K562 (cell line): ENCODE measurements at regions not wholly inside any gene's neighbourhood (a gene's known extent, or its start where the extent isn't known, plus 50 kb on each side); places are given as distances from the start of the nearest gene placed in this dataset.

ENCODE experiments used
- ARHGAP35 ChIP-seq: fragments of 450-650 bp; IDR thresholded peaks from 2 replicates; pipeline ENCODE4 v1.6.1; 2018; ENCODE audit not compliant: partially characterized antibody
- ATF7 ChIP-seq: fragments of 450-650 bp; IDR thresholded peaks from 2 replicates; pipeline ENCODE4 v1.7.1; 2014; ENCODE audit warnings: mild to moderate bottlenecking, moderate library complexity
- DNMT1 ChIP-seq: fragments of 450-650 bp; IDR thresholded peaks from 2 replicates; pipeline ENCODE4 v1.6.1; 2016; ENCODE audit warnings: antibody characterized with exemption, mild to moderate bottlenecking
- DPF2 ChIP-seq: fragments of 450-650 bp; IDR thresholded peaks from 2 replicates; pipeline ENCODE4 v1.6.1; 2016
- EP400 ChIP-seq: fragments of 450-650 bp; IDR thresholded peaks from 2 replicates; pipeline ENCODE4 v1.6.1; 2017; ENCODE audit warnings: antibody characterized with exemption, mild to moderate bottlenecking, moderate library complexity
- HOMEZ ChIP-seq: fragments of 250-450 bp; sonication (Bioruptor Pico); IDR thresholded peaks from 2 replicates; pipeline ENCODE4 v1.4.0; 2020; ENCODE audit warnings: mild to moderate bottlenecking, moderate library complexity
- KDM4B ChIP-seq, 2 experiments: fragments of 450-650 bp in 1 of 2; sonication (generic) in 1 of 2; IDR thresholded peaks; 2 replicates each; pipeline ENCODE4 v1.6.1; 2016 to 2017; ENCODE audit warnings: borderline replicate concordance in 2 of 2, antibody characterized with exemption in 1 of 2, low read depth in 1 of 2, mild to moderate bottlenecking in 1 of 2
- NR3C1 ChIP-seq: sonication (generic); formaldehyde crosslinking; IDR thresholded peaks from 2 replicates; pipeline ENCODE4 v1.8.1; 2022; ENCODE audit warnings: missing genetic modification reagents
- OTX1 ChIP-seq: fragments of 450-650 bp; formaldehyde crosslinking; IDR thresholded peaks from 2 replicates; pipeline ENCODE4 v1.4.0; 2022; ENCODE audit warnings: mild to moderate bottlenecking
- POLR2H ChIP-seq: IDR thresholded peaks from 2 replicates; pipeline ENCODE4 v1.6.1; 2016; ENCODE audit warnings: missing genetic modification characterization, low read depth, mild to moderate bottlenecking, control low read depth, missing compliant biosample characterization, moderate library complexity
- PTTG1 ChIP-seq: fragments of 450-650 bp; IDR thresholded peaks from 2 replicates; pipeline ENCODE4 v1.6.1; 2016; ENCODE audit warnings: low read depth, mild to moderate bottlenecking, missing genetic modification characterization, missing compliant biosample characterization
- RFX5 ChIP-seq: IDR thresholded peaks from 2 replicates; pipeline ENCODE4 v1.6.1; 2011; ENCODE audit warnings: low read depth, mild to moderate bottlenecking, improper control_type of control experiment, low read length
- SOX6 ChIP-seq: fragments of 450-650 bp; IDR thresholded peaks from 2 replicates; pipeline ENCODE4 v1.6.1; 2014; ENCODE audit warnings: mild to moderate bottlenecking
- ZBTB8A ChIP-seq: fragments of 450-650 bp; IDR thresholded peaks from 2 replicates; pipeline ENCODE4 v1.6.1; 2018; ENCODE audit warnings: mild to moderate bottlenecking, moderate library complexity; ENCODE audit not compliant: partially characterized antibody
- ZFPM2 ChIP-seq: fragments of 250-450 bp; sonication (Bioruptor Pico); IDR thresholded peaks from 2 replicates; pipeline ENCODE4 v1.5.1; 2022; ENCODE audit warnings: mild to moderate bottlenecking
- ZNF354B ChIP-seq: fragments of 250-450 bp; sonication (Bioruptor Pico); IDR thresholded peaks from 2 replicates; pipeline ENCODE4 v1.4.0; 2020
- ZNF696 ChIP-seq: fragments of 250-450 bp; sonication (Bioruptor Pico); conservative IDR thresholded peaks from 2 replicates; pipeline ENCODE4 v1.4.0; 2020; ENCODE audit warnings: mild to moderate bottlenecking, moderate library complexity
- TF ChIP-seq, protein P1 (sequence below): fragments of 450-650 bp; formaldehyde crosslinking; IDR thresholded peaks from 2 replicates; pipeline ENCODE4 v1.4.0; 2022; ENCODE audit warnings: missing genetic modification characterization
- TF ChIP-seq, protein P2 (sequence below), 2 experiments: fragments of 450-650 bp; IDR thresholded peaks; 2 replicates each; pipeline ENCODE4 v1.6.1; 2016; ENCODE audit warnings: mild to moderate bottlenecking in 2 of 2, borderline replicate concordance in 1 of 2, low read depth in 1 of 2, moderate library complexity in 1 of 2

- TF ChIP-seq, protein P1, sequence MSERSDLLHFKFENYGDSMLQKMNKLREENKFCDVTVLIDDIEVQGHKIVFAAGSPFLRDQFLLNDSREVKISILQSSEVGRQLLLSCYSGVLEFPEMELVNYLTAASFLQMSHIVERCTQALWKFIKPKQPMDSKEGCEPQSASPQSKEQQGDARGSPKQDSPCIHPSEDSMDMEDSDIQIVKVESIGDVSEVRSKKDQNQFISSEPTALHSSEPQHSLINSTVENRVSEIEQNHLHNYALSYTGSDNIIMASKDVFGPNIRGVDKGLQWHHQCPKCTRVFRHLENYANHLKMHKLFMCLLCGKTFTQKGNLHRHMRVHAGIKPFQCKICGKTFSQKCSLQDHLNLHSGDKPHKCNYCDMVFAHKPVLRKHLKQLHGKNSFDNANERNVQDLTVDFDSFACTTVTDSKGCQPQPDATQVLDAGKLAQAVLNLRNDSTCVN (CRISPR knock-in tag): no peak
- TF ChIP-seq SOX6: 0 out of 2 replicates have a peak, but pooled peaks have one; percentile 17
- no peak for TF ChIP-seq PTTG1 (tag)
- no peak for TF ChIP-seq HOMEZ (CRISPR knock-in tag)
- TF ChIP-seq ZNF354B: no peak
- TF ChIP-seq, protein P2, sequence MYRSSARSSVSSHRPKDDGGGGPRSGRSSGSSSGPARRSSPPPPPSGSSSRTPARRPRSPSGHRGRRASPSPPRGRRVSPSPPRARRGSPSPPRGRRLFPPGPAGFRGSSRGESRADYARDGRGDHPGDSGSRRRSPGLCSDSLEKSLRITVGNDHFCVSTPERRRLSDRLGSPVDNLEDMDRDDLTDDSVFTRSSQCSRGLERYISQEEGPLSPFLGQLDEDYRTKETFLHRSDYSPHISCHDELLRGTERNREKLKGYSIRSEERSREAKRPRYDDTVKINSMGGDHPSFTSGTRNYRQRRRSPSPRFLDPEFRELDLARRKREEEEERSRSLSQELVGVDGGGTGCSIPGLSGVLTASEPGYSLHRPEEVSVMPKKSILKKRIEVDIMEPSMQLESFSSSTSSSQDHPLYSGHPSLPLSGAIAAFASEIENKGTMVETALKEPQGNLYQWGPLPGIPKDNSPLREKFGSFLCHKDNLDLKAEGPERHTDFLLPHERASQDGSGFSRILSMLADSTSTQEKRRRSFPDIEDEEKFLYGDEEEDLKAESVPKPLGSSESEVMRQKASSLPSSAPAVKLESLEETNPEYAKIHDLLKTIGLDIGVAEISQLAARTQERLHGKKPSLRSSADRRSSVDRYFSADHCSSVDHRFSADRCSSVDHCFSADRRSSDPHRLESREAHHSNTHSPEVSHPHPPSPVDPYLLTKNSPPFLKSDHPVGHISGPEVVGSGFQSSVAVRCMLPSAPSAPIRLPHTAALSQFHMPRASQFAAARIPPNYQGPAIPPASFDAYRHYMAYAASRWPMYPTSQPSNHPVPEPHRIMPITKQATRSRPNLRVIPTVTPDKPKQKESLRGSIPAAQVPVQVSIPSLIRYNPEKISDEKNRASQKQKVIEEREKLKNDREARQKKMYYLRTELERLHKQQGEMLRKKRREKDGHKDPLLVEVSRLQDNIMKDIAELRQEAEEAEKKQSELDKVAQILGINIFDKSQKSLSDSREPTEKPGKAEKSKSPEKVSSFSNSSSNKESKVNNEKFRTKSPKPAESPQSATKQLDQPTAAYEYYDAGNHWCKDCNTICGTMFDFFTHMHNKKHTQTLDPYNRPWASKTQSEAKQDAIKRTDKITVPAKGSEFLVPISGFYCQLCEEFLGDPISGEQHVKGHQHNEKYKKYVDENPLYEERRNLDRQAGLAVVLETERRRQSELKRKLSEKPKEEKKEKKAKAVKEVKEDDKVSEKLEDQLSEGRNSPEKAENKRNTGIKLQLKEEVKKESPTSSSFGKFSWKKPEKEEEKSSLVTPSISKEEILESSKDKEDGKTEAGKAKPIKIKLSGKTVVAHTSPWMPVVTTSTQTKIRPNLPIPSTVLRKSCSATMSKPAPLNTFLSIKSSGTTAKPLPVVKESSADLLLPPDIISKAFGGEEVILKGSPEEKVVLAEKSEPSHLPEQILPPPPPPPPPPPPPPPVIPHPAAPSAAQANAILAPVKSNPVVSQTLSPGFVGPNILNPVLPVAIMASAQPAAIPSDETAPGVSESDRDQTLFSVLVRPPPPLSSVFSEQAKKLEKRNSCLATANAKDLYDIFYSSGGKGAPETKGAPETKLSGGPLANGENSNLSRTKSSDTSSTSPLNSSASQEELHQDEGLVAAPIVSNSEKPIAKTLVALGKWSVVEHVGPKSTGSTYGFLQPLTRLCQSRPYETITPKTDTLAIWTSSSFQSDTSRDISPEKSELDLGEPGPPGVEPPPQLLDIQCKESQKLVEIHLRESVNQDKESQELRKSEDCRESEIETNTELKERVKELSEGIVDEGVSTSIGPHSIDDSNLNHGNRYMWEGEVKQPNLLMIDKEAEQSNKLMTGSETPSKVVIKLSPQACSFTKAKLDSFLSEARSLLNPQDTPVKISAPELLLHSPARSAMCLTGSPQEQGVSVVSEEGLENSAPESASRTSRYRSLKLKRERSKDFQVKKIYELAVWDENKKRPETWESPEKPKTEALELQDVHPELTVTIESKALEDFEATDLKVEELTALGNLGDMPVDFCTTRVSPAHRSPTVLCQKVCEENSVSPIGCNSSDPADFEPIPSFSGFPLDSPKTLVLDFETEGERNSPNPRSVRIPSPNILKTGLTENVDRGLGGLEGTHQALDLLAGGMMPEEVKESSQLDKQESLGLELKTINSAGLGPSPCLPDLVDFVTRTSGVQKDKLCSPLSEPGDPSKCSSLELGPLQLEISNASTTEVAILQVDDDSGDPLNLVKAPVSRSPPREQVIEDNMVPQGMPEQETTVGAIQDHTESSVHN (IDR thresholded peaks at IDR 0.05; ENCODE audit: borderline replicate concordance in 1 of 2, low read depth in 1 of 2): no peak
- TF ChIP-seq OTX1 (CRISPR knock-in tag): no peak
- TF ChIP-seq ZNF696 (CRISPR knock-in tag): no peak
- TF ChIP-seq ARHGAP35: no peak
- TF ChIP-seq EP400: no peak
- no peak for TF ChIP-seq KDM4B (IDR thresholded peaks at IDR 0.05; ENCODE audit: borderline replicate concordance in 2 of 2, low read depth in 1 of 2)
- no peak for TF ChIP-seq RFX5
- no peak for TF ChIP-seq POLR2H
- peak; percentile 90 for TF ChIP-seq DPF2
- TF ChIP-seq ZFPM2 (CRISPR knock-in tag): no peak
- no peak for TF ChIP-seq NR3C1 (CRISPR knock-in tag)
- TF ChIP-seq DNMT1: no peak
- TF ChIP-seq ZBTB8A: no peak
- TF ChIP-seq ATF7: no peak
Measured at GRCh38 chr21:23890652-23891051, 1716.6 kb downstream of the MRPL39 start (continued).
